ENCODE measurements at regions not wholly inside any gene's neighbourhood (a gene's known extent, or its start where the extent isn't known, plus 50 kb on each side); places are given as distances from the start of the nearest gene placed in this dataset.

DNA sequence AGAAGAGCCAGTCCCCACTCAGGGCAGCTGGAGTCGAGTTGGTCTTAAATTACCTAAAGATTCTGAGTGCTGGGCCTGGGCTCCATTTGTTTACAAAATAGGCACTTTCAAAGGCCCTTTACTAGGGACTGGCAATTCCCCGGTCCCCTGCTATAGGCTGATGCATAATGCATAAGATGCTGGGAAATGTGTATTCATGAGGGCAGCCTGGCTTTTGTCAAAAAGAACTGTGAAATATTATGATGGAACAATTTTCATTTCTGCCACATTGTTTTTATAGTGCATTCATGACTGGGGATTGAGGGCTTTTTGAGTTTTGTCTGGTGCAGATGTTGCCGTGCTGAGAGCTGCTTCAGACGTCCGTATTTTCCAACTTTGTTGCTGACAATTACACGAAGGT is 617.0 kb upstream of the CDH5 start:
- TF ChIP-seq POLR2A (IDR thresholded peaks at IDR 0.05; ENCODE audit: low read depth) = no peak
- TF ChIP-seq, protein P1, sequence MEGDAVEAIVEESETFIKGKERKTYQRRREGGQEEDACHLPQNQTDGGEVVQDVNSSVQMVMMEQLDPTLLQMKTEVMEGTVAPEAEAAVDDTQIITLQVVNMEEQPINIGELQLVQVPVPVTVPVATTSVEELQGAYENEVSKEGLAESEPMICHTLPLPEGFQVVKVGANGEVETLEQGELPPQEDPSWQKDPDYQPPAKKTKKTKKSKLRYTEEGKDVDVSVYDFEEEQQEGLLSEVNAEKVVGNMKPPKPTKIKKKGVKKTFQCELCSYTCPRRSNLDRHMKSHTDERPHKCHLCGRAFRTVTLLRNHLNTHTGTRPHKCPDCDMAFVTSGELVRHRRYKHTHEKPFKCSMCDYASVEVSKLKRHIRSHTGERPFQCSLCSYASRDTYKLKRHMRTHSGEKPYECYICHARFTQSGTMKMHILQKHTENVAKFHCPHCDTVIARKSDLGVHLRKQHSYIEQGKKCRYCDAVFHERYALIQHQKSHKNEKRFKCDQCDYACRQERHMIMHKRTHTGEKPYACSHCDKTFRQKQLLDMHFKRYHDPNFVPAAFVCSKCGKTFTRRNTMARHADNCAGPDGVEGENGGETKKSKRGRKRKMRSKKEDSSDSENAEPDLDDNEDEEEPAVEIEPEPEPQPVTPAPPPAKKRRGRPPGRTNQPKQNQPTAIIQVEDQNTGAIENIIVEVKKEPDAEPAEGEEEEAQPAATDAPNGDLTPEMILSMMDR (IDR thresholded peaks at IDR 0.05) = no peak
